Liver (tissue), 3 donors: ENCODE measurements at regions not wholly inside any gene's neighbourhood (a gene's known extent, or its start where the extent isn't known, plus 50 kb on each side); places are given as distances from the start of the nearest gene placed in this dataset.

Experiments
- CTCF ChIP-seq: fragments of 150-350 bp; IDR thresholded peaks from 2 replicates; pipeline ENCODE4 v1.5.1; 2017; ENCODE audit warnings: improper control_type of control experiment, low read depth, low read length; ENCODE audit not compliant: missing input control
- FOXA2 ChIP-seq: IDR thresholded peaks from 2 replicates; pipeline ENCODE4 v1.6.1; 2016; ENCODE audit warnings: antibody characterized with exemption
- MAX ChIP-seq: IDR thresholded peaks from 2 replicates; pipeline ENCODE4 v1.6.1; 2016; ENCODE audit warnings: antibody characterized with exemption
- RAD21 ChIP-seq, 2 donors: IDR thresholded peaks; 2 replicates each; pipeline ENCODE4 v1.6.1; 2016; ENCODE audit warnings: antibody characterized with exemption in 2 of 2, mild to moderate bottlenecking in 2 of 2
- REST ChIP-seq: IDR thresholded peaks from 2 replicates; pipeline ENCODE4 v1.6.1; 2016; ENCODE audit warnings: antibody characterized with exemption, mild to moderate bottlenecking
- RXRA ChIP-seq, 2 donors: IDR thresholded peaks; 2 replicates each; pipeline ENCODE4 v1.6.1; 2017 to 2018; ENCODE audit warnings: antibody characterized with exemption in 2 of 2, mild to moderate bottlenecking in 1 of 2
- SP1 ChIP-seq: IDR thresholded peaks from 2 replicates; pipeline ENCODE4 v1.6.1; 2018; ENCODE audit warnings: antibody characterized with exemption, mild to moderate bottlenecking
- YY1 ChIP-seq: IDR thresholded peaks from 2 replicates; pipeline ENCODE4 v1.6.1; 2016; ENCODE audit warnings: antibody characterized with exemption, mild to moderate bottlenecking
- donor health status: healthy.
- donor health status: healthy.

GRCh38 chr3:34678575-34678974 lies 880.1 kb downstream of the PDCD6IP start:
- no peak for TF ChIP-seq CTCF
- no peak for TF ChIP-seq REST
- TF ChIP-seq MAX: no peak
- TF ChIP-seq YY1: no peak
- TF ChIP-seq RAD21 (IDR thresholded peaks at IDR 0.05): no peak
- no peak for TF ChIP-seq RXRA (IDR thresholded peaks at IDR 0.05)
- TF ChIP-seq SP1: no peak
- TF ChIP-seq FOXA2: no peak
